C4-2B (cell line): ENCODE measurements at regions not wholly inside any gene's neighbourhood (a gene's known extent, or its start where the extent isn't known, plus 50 kb on each side); places are given as distances from the start of the nearest gene placed in this dataset.

Source experiments
- H3K27ac ChIP-seq: fragments of 450-650 bp; 2 replicates; pipeline ENCODE4 v1.5.1; 2017
- ZFX ChIP-seq: fragments of 450-650 bp; IDR thresholded peaks from 2 replicates; pipeline ENCODE4 v1.6.1; 2017
- TF ChIP-seq, protein P1 (sequence below): fragments of 450-650 bp; conservative IDR thresholded peaks from 2 replicates; pipeline ENCODE4 v1.5.1; 2017; ENCODE audit warnings: mild to moderate bottlenecking

DNA sequence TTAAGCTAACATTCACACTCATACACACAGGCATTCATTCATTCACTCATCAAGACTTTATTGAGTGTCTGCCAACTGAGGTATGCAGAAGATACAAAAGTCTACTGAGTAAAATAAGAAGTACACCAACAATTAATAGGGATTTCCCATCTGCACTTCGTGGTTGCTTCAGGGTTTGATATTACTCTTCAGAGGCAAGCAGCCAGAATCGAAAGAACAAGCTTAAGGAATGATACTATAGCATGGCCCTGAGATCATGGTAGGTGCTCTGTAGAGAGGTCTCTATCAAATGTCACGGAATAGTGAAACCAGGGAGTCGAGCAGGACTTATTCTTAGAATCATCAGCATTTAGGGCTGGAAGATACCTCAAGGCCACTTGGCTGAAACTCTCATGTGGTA lies 135.4 kb downstream of the NRN1 start:
- no peak overlapping the region for H3K27ac ChIP-seq
- TF ChIP-seq, protein P1, sequence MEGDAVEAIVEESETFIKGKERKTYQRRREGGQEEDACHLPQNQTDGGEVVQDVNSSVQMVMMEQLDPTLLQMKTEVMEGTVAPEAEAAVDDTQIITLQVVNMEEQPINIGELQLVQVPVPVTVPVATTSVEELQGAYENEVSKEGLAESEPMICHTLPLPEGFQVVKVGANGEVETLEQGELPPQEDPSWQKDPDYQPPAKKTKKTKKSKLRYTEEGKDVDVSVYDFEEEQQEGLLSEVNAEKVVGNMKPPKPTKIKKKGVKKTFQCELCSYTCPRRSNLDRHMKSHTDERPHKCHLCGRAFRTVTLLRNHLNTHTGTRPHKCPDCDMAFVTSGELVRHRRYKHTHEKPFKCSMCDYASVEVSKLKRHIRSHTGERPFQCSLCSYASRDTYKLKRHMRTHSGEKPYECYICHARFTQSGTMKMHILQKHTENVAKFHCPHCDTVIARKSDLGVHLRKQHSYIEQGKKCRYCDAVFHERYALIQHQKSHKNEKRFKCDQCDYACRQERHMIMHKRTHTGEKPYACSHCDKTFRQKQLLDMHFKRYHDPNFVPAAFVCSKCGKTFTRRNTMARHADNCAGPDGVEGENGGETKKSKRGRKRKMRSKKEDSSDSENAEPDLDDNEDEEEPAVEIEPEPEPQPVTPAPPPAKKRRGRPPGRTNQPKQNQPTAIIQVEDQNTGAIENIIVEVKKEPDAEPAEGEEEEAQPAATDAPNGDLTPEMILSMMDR, result no peak
- TF ChIP-seq ZFX, result no peak

DNA sequence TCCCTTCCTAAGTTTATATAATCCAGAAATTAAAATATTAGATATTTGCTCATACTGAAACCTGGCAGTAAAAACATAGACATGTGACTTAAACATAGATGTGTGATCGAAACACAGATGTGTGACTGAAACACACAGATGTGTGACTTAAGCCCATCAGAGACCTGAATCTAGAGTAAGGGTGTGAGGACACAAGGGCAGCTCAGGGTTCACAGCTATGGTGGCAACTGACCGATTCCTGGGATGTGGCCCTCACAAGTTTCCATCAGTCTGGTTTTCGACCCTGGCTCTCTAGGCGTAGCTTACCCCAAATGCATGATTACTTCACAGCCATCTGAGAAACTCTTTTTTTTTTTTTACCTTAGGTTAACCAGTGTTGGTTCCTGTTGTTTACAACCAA lies 137.0 kb downstream of the NRN1 start:
- no peak for TF ChIP-seq ZFX
- TF ChIP-seq, protein P1, result no peak
- H3K27ac ChIP-seq, result no peak overlapping the region

DNA sequence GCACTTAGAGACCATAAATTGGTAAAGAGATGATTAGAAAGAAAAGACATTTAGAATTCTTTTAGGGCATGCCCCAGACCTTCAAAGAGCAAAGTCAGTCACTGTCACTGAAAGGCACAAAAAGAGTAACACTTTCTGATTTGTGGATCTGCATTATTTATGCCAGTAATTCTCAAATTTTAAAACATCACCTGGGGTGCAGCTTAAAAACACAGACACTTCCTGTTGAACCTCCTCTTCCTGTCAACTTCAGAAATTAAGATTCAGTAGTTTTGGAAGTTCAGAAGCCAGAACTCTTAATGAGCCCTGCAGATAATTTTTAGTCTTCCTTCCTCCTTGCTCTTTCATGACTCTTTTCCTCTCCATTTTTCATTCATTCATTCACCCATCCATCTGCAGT lies 137.5 kb downstream of the NRN1 start:
- no peak for TF ChIP-seq ZFX
- TF ChIP-seq, protein P1, result no peak
- no peak overlapping the region for H3K27ac ChIP-seq

DNA sequence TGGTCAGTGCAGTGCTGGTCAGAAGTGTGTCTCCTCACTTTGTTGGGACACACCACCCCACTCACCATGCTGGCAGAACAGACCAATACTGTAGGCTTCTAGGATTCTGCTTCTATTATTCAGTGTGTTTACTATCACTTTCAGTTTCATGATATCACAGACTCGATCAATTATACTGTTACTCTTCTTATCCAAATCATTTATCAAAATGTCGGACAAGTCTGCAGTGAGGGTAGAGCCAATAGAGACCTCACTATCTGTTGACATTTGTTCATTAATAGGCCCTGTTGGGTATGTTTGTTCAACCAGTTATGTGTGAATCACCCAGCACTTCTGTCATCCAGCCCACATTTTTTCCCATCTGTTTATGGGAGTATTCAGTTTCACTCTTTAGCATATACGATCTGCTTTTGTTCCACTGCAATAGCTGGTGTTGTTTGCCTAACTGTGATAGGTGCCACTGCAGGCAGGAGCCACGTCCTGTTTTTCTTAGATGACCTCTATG lies 140.1 kb downstream of the NRN1 start:
- TF ChIP-seq, protein P1, result no peak
- TF ChIP-seq ZFX, result no peak
- H3K27ac ChIP-seq, result no peak overlapping the region

DNA sequence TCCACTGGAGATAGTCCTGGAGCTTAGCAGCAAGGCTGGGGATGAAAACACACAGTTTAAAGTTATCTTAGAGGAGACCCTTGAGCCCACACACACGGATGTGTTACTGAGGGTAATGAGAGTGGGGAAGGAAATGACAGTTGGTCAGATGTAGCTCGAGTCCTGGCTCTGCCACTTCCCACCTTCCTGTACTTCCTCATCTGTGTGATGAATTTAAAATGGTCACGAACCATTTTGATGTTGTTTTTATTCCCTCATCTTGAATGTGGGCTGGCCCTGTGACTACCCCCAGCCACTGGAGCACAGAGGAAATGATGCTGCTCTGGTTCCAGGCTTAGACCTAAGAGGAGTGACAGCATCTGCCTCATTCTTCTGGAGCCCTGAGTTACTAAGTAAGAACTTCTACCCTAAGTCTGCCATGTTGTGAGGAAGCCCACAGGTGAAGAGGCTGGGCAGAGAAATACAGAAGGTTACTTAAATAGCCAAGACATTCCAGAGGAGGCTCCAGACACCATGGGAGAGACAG lies 141.2 kb downstream of the NRN1 start:
- no peak for TF ChIP-seq ZFX
- TF ChIP-seq, protein P1, result no peak
- H3K27ac ChIP-seq, result no peak overlapping the region

DNA sequence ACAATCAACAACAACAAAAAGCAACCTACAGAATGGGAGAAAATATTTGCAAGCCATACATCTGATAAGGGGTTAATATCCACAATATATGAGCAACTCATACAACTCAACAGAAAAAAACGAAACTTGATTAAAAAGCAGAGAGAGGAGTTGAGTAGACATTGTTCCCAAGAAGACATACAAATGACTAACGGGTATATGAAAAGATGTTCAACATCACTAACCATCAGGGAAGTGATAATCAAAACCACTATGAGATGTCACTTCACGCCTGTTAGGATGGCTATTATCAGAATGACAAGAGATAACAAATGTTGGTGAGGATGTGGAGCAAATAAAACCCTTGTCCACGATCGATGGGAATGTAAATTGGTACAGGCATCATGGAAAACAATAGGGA lies 145.9 kb downstream of the NRN1 start:
- no peak overlapping the region for H3K27ac ChIP-seq
- no peak for TF ChIP-seq ZFX
- TF ChIP-seq, protein P1, result no peak

DNA sequence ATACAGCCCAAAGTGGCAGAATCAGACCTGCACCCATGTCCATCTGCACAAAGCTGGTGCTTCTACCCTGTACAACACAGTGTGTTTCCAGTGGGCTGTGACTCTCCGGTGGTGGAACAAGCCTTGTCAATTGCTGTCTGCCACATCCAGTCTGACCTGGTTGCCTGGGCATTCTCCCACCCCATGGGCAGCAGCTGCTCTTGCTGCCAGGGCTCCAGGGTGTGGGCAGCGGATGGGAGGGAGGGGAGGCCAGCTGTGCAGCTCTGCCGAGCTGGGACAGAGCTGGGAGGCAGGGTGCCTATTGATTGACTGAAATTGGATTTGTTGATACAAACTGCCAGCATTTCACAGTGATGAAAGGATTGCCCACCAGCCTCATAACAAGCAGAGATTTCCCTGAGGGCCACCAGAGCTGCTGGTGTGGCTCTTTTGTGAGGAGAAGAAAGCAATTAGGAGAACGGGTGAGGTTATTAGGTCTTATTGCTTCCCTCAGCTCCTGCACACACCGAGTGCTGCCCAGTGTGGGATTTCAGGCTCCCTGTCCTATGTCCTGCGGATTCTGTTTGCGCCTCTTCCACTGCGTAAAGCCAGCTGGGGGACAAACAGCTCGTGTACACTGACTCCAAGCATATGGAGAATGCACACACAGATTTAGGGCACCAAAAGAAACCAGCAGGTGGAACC lies 150.8 kb downstream of the NRN1 start:
- H3K27ac ChIP-seq, result no peak overlapping the region
- TF ChIP-seq, protein P1, result no peak
- no peak for TF ChIP-seq ZFX
